Head of caudate nucleus (tissue), 42 donors: ENCODE measurements at regions not wholly inside any gene's neighbourhood (a gene's known extent, or its start where the extent isn't known, plus 50 kb on each side); places are given as distances from the start of the nearest gene placed in this dataset.
"Not testable (repeated sequence)": the region's sequence is repeated elsewhere in the genome, so short reads cannot be mapped to it uniquely, and the experiment has no call there.

ENCODE experiments used
- DNase-seq, 42 donors: peaks; one replicate each; pipeline versions ENCODE4 v3.0.0 to v3.0.0-alpha.2; 2020 to 2021; ENCODE audit warnings: mixed read lengths in 7 of 42
- intact Hi-C: fragments of 100-400 bp; cut with DNase I; formaldehyde crosslinking; loops from one replicate; pipeline ENCODE4 v1.15.0; 2022

- DNase-seq, intact Hi-C loops: not testable (repeated sequence)
These were observed 235.4 kb upstream of the SULF2 start for GRCh38 chr20:48020696-48021095.

GRCh38 chr20:48019940-48020339 lies 234.7 kb upstream of the SULF2 start:
- intact Hi-C loops = no loop called here
- DNase-seq = no peak

- DNase-seq = no peak
- intact Hi-C loops = no loop called here
These were observed 234.2 kb upstream of the SULF2 start for GRCh38 chr20:48019496-48019895.

GRCh38 chr20:48018851-48019250 lies 233.6 kb upstream of the SULF2 start:
- intact Hi-C loops, DNase-seq: not testable (repeated sequence)

- no peak for DNase-seq
- intact Hi-C loops = no loop called here
These were observed 232.7 kb upstream of the SULF2 start for GRCh38 chr20:48017992-48018391.

DNA sequence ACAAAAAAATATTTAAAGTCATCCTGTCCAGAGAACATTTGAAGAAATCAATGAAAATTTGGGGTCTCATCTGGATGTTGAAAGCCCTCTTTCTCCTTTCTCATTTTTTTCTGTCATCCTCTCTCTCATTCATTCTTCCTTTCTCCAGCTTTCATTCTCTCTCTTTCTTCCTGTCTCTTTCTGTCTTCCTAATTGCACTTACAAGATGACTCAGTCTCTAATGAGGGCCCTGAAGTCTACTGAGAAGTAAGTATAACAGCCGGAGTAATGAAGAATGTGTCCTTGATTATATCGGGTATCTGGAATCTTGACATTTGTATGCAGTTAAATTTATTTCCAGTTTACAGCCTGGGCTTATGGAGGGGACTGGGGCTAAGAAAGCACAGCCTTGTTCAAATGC lies 232.2 kb upstream of the SULF2 start:
- no peak for DNase-seq
- intact Hi-C loops = no loop called here

DNA sequence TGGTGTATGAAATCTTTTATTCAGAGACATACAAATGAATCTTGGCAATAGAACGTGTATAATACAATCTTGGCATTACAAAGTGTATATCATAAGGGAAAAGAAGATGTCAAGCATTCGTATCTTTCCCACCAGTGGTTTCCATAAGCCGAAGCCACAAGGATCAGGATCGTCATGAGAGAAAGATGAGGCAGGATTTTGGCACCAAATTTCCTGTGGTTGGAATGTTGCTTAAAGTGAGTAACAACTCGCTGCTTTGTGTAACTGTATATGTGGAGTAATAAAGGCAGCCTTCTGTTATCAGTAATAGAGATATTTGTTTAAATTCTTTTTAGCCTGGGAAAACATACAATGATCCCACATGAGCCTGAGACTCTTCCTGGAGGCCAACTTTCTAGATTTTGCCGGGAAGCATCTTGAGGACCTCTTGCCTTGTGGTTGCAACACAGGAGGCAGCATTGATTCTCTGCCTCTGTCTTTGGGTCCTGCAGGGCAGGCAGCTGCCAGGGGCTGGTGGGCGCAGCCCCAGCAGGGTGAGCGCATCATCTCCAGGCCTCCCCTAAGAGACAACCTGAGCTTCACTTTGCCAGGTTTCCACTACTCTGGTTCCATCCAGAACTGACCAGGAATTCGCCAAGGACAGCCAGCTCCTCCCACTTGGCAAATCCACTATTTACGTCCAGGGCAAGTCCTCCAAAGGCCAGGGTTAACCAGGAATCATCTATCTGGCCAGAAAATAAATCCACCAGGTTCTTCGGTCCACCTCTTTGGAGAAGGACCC lies 230.9 kb upstream of the SULF2 start:
- no peak for DNase-seq
- intact Hi-C loops = no loop called here

DNA sequence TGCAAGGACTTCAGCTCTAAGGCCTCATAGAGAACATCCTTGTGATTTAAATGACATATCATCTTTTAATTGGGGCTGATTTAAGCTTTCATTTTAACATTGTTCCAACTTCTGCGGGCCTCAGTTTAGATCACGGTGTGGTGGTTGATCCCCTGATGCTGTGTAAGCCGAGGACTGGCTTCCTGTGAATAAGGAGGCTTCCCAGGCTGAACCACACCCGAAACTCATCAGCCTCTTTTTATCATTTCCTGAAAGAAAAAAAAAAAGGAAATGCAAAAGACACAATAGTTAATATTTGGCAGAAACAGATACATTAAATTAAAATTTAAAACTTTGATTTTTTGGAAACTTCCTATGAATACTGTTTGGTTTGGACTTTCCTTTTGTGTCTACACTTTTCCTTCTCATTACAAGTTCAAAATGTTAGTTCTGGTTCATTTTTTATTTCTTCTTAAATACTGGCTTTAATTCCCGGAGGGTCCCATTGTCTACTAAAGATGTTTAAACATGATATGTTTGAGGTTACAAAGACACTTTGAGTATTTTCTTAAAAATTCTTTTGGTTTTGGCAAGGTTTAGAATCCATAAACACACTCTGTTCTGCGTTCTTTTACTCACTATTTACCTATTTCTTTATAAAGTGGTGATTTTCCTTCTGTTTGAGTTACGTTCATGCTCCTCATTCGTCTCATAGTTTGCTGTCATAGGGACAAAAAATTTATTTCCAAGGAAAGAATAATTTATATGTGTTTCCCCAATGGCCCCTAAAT lies 230.0 kb upstream of the SULF2 start:
- intact Hi-C loops = no loop called here

GRCh38 chr20:48012401-48012974 lies 227.2 kb upstream of the SULF2 start:
- intact Hi-C loops = no loop called here
- DNase-seq = no peak

More for the DNA sequence above, 230.0 kb upstream of the SULF2 start:
- DNase-seq = no peak

DNA sequence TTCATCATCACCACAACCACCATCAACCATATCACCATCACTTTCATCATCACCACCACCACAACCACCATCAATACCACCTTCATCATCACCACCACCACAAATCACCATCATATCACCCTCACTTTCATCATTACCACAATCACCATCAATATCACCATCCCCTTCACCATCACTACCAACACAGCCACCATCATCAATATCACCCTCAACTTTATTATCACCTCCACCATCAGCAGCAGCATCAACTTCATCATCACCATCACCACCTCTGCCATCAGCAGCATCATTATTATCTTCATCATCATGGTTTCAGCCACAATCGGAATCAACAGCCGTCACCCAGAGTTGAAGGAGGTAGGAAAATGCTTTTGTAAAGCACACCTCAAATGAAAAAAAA lies 225.7 kb upstream of the SULF2 start:
- no peak for DNase-seq
- intact Hi-C loops = no loop called here

DNA sequence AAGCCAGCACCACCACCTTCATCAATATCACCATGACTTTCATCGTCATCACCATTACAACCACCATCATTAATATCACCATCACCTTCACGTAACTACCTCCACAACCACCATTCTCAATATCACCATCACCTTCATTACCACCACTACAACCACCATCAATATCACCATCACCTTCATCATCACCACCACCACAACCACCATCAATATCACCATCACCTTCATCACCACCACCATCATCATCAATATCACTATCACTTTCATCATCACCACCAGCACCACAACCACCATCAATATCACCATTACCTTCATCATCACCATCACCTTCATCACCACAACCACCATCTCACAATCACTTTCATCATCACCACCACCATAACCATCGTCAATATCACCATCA lies 225.3 kb upstream of the SULF2 start:
- intact Hi-C loops = no loop called here
- no peak for DNase-seq

- peak in 3 of 42 donors; percentile 12 to 17 (median 13) for DNase-seq
- intact Hi-C loops = no loop called here
These were observed 223.7 kb upstream of the SULF2 start for GRCh38 chr20:48008850-48009515.

GRCh38 chr20:48007351-48007750 lies 222.1 kb upstream of the SULF2 start:
- DNase-seq = no peak
- intact Hi-C loops = no loop called here

- DNase-seq = no peak
- intact Hi-C loops = no loop called here
These were observed 221.0 kb upstream of the SULF2 start for GRCh38 chr20:48006036-48006833.

DNA sequence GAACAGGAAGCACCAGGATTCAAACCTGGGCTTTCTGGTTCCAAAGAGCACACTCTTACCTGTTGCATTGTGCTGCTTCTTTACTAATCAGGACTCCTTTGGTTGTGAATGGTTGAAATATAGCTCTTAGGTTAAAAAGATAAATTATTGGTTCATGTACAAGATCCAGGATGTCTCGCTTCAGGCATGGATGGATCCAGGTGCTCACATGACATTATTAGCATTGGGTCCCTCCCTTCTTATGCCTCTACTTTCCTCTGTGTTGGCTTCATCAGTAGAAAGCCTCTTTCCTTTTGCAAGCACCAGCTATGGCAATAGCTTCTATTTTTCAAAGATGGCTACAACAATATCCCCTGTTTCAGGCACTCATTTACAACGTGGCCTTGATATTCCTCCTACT lies 217.7 kb upstream of the SULF2 start:
- no peak for DNase-seq
- intact Hi-C loops = no loop called here

- DNase-seq = no peak
- intact Hi-C loops = no loop called here
These were observed 217.3 kb upstream of the SULF2 start for GRCh38 chr20:48002517-48002970.

DNA sequence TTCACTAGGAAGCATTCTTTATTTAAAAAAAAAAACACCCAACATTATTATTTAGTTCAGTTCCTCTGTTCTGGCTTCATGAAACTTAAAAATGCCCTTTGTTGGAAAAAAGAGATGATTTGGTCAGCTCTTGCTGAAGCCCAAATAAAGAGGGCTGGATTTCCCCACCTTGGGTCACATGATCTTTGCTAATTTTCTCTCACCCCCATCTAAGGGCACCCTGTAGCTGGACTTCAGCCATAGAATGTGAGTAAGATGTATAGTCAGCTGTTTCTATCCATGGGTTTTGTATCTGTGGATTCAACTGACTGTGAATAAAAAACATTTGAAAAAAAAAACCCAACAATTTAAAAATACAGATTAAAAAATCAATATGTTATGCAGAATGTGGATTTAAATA lies 213.9 kb upstream of the SULF2 start:
- no peak for DNase-seq
- intact Hi-C loops = no loop called here

GRCh38 chr20:47998736-47999135 lies 213.5 kb upstream of the SULF2 start:
- DNase-seq = no peak
- intact Hi-C loops = no loop called here

- intact Hi-C loops = no loop called here
- no peak for DNase-seq
These were observed 210.4 kb upstream of the SULF2 start for GRCh38 chr20:47995661-47996060.
